HL-60 (cell line): ENCODE measurements at regions not wholly inside any gene's neighbourhood (a gene's known extent, or its start where the extent isn't known, plus 50 kb on each side); places are given as distances from the start of the nearest gene placed in this dataset.

Experiments used
- POLR2AphosphoS5 ChIP-seq: IDR thresholded peaks from 2 replicates; pipeline ENCODE4 v1.6.1; 2012; ENCODE audit warnings: low read depth
- SPI1 ChIP-seq: IDR thresholded peaks from 2 replicates; pipeline ENCODE4 v1.6.1; 2012; ENCODE audit warnings: low read depth, mild to moderate bottlenecking, borderline replicate concordance
- TF ChIP-seq, protein P1 (sequence below): IDR thresholded peaks from one replicate; pipeline ENCODE4 v1.5.1; 2011; ENCODE audit warnings: low read length, control low read depth, inconsistent platforms; ENCODE audit not compliant: insufficient read depth

DNA sequence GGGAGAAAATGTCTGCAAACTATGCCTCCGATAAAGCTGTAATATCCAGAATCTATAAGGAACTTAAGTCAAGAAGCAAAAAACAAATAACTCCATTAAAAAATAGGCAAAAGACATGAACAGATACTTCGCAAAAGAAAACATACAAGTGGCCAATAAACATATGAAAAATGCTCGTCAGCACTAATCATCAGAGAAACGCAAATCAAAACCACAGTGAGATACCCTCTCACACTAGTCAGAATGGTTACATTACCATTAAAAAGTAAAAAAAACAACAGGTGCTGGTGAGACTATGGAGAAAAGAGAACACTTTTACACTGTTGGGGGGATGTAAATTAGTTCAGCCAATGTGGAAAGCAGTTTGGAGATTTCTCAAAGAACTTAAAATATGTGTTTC lies 498.5 kb upstream of the GRM7 start:
- TF ChIP-seq, protein P1, sequence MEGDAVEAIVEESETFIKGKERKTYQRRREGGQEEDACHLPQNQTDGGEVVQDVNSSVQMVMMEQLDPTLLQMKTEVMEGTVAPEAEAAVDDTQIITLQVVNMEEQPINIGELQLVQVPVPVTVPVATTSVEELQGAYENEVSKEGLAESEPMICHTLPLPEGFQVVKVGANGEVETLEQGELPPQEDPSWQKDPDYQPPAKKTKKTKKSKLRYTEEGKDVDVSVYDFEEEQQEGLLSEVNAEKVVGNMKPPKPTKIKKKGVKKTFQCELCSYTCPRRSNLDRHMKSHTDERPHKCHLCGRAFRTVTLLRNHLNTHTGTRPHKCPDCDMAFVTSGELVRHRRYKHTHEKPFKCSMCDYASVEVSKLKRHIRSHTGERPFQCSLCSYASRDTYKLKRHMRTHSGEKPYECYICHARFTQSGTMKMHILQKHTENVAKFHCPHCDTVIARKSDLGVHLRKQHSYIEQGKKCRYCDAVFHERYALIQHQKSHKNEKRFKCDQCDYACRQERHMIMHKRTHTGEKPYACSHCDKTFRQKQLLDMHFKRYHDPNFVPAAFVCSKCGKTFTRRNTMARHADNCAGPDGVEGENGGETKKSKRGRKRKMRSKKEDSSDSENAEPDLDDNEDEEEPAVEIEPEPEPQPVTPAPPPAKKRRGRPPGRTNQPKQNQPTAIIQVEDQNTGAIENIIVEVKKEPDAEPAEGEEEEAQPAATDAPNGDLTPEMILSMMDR = no peak
- TF ChIP-seq SPI1 = no peak
- no peak for TF ChIP-seq POLR2AphosphoS5
